A549 (cell line): ENCODE measurements at regions not wholly inside any gene's neighbourhood (a gene's known extent, or its start where the extent isn't known, plus 50 kb on each side); places are given as distances from the start of the nearest gene placed in this dataset.

Experiments
- CHD2 ChIP-seq: fragments of 150-350 bp; IDR thresholded peaks from 2 replicates; pipeline ENCODE4 v1.6.1; 2014; ENCODE audit warnings: low read length; ENCODE audit not compliant: partially characterized antibody
- CTCF ChIP-seq: fragments of >200 bp; sonication (Bioruptor Twin); formaldehyde crosslinking; IDR thresholded peaks from 3 replicates; pipeline ENCODE4 v1.5.1; 2016
- EP300 ChIP-seq, 2 experiments: fragments of >200 bp; sonication (Bioruptor Twin); formaldehyde crosslinking; IDR thresholded peaks; 2 replicates in 1 of 2; 3 replicates in 1 of 2; pipeline ENCODE4 v1.6.1; 2016 to 2017
- JUN ChIP-seq, 2 experiments: fragments of >200 bp; sonication (Bioruptor Twin); formaldehyde crosslinking; IDR thresholded peaks; 2 replicates in 1 of 2; 3 replicates in 1 of 2; pipeline ENCODE4 v1.6.1; 2016 to 2017
- MAZ ChIP-seq: fragments of 150-350 bp; IDR thresholded peaks from 2 replicates; pipeline ENCODE4 v1.6.1; 2014; ENCODE audit warnings: antibody characterized with exemption, low read depth, low read length, borderline replicate concordance
- POLR2A ChIP-seq: IDR thresholded peaks from 2 replicates; pipeline ENCODE4 v1.6.1; 2012; ENCODE audit warnings: mild to moderate bottlenecking, low read length
- RAD21 ChIP-seq, 2 experiments: fragments of >200 bp in 1 of 2; sonication (Bioruptor Twin) in 1 of 2; formaldehyde crosslinking in 1 of 2; IDR thresholded peaks in 1 of 2; conservative IDR thresholded peaks in 1 of 2; 2 replicates in 1 of 2; 3 replicates in 1 of 2; pipeline ENCODE4 v1.6.1; 2012 to 2018; ENCODE audit warnings: inconsistent platforms in 1 of 2
- RCOR1 ChIP-seq: fragments of 150-350 bp; IDR thresholded peaks from 2 replicates; pipeline ENCODE4 v1.6.1; 2014; ENCODE audit warnings: antibody characterized with exemption, low read length, low read depth
- RNF2 ChIP-seq: fragments of 200-600 bp; sonication (generic); IDR thresholded peaks from 2 replicates; pipeline ENCODE4 v1.6.1; 2016; ENCODE audit warnings: low read depth, mild to moderate bottlenecking, antibody characterized with exemption, moderate library complexity, borderline replicate concordance
- USF2 ChIP-seq: fragments of 450-650 bp; IDR thresholded peaks from 2 replicates; pipeline ENCODE4 v1.6.1; 2014; ENCODE audit warnings: antibody characterized with exemption
- TF ChIP-seq, protein P1 (sequence below): fragments of 250-450 bp; sonication (Bioruptor Pico); IDR thresholded peaks from 2 replicates; pipeline ENCODE4 v1.5.0; 2021; ENCODE audit warnings: mild to moderate bottlenecking, moderate library complexity, borderline replicate concordance
- TF ChIP-seq, protein P2 (sequence below): fragments of 200-600 bp; sonication (generic); IDR thresholded peaks from 2 replicates; pipeline ENCODE4 v1.6.1; 2016; ENCODE audit warnings: antibody characterized with exemption, mild to moderate bottlenecking, moderate library complexity

DNA sequence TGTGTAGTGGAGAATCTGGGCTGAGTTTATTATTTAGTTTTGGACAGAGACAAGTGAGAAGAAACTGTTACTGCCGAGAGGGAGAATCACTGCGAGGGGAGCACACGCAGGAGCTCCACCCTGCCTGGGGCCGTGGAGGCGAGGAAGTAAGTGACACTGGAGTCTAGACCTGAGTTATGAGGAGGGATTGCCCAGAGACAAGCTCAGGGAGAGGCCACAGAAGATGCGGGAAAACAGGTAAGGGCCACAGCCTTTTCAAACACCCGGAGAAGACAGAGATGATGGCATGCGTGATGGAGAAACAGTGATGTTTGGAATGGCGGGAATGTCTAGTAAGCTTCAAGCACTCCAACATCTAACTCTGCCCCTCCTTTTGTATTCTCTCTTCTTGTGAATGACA, 84.1 kb downstream of the TNFSF11 start:
- no peak for TF ChIP-seq POLR2A
- TF ChIP-seq RNF2: no peak
- no peak for TF ChIP-seq RAD21 (conservative IDR thresholded peaks at IDR 0.05 in 1 of 2, IDR thresholded peaks at IDR 0.05 in 1 of 2)
- TF ChIP-seq RCOR1: no peak
- TF ChIP-seq EP300 (IDR thresholded peaks at IDR 0.05): no peak
- TF ChIP-seq CHD2: no peak
- TF ChIP-seq CTCF: no peak
- TF ChIP-seq, protein P1, sequence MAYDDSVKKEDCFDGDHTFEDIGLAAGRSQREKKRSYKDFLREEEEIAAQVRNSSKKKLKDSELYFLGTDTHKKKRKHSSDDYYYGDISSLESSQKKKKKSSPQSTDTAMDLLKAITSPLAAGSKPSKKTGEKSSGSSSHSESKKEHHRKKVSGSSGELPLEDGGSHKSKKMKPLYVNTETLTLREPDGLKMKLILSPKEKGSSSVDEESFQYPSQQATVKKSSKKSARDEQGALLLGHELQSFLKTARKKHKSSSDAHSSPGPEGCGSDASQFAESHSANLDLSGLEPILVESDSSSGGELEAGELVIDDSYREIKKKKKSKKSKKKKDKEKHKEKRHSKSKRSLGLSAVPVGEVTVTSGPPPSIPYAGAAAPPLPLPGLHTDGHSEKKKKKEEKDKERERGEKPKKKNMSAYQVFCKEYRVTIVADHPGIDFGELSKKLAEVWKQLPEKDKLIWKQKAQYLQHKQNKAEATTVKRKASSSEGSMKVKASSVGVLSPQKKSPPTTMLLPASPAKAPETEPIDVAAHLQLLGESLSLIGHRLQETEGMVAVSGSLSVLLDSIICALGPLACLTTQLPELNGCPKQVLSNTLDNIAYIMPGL (CRISPR knock-in tag): no peak
- TF ChIP-seq USF2: no peak
- TF ChIP-seq, protein P2, sequence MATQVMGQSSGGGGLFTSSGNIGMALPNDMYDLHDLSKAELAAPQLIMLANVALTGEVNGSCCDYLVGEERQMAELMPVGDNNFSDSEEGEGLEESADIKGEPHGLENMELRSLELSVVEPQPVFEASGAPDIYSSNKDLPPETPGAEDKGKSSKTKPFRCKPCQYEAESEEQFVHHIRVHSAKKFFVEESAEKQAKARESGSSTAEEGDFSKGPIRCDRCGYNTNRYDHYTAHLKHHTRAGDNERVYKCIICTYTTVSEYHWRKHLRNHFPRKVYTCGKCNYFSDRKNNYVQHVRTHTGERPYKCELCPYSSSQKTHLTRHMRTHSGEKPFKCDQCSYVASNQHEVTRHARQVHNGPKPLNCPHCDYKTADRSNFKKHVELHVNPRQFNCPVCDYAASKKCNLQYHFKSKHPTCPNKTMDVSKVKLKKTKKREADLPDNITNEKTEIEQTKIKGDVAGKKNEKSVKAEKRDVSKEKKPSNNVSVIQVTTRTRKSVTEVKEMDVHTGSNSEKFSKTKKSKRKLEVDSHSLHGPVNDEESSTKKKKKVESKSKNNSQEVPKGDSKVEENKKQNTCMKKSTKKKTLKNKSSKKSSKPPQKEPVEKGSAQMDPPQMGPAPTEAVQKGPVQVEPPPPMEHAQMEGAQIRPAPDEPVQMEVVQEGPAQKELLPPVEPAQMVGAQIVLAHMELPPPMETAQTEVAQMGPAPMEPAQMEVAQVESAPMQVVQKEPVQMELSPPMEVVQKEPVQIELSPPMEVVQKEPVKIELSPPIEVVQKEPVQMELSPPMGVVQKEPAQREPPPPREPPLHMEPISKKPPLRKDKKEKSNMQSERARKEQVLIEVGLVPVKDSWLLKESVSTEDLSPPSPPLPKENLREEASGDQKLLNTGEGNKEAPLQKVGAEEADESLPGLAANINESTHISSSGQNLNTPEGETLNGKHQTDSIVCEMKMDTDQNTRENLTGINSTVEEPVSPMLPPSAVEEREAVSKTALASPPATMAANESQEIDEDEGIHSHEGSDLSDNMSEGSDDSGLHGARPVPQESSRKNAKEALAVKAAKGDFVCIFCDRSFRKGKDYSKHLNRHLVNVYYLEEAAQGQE: no peak
- no peak for TF ChIP-seq JUN (IDR thresholded peaks at IDR 0.05)
- no peak for TF ChIP-seq MAZ
